ENCODE measurements at regions not wholly inside any gene's neighbourhood (a gene's known extent, or its start where the extent isn't known, plus 50 kb on each side); places are given as distances from the start of the nearest gene placed in this dataset.

GRCh38 chr21:43315244-43316137, 111.4 kb downstream of the SIK1 start:
- no peak for TF ChIP-seq CTCF (IDR thresholded peaks at IDR 0.05)
- TF ChIP-seq POLR2AphosphoS5 (IDR thresholded peaks at IDR 0.05) = no peak
- TF ChIP-seq EP300 (IDR thresholded peaks at IDR 0.05) = no peak
- no peak for TF ChIP-seq POLR2A (IDR thresholded peaks at IDR 0.05)
